Activated T-cell treated with anti-CD3 and anti-CD28 coated beads for 48 hours (primary cell): ENCODE measurements at regions not wholly inside any gene's neighbourhood (a gene's known extent, or its start where the extent isn't known, plus 50 kb on each side); places are given as distances from the start of the nearest gene placed in this dataset.
"Not testable (repeated sequence)": the region's sequence is repeated elsewhere in the genome, so short reads cannot be mapped to it uniquely, and the experiment has no call there.

ENCODE experiments used
- DNase-seq: peaks from one replicate; pipeline ENCODE4 v3.0.0-alpha.2; 2020; ENCODE audit warnings: low read depth

DNA sequence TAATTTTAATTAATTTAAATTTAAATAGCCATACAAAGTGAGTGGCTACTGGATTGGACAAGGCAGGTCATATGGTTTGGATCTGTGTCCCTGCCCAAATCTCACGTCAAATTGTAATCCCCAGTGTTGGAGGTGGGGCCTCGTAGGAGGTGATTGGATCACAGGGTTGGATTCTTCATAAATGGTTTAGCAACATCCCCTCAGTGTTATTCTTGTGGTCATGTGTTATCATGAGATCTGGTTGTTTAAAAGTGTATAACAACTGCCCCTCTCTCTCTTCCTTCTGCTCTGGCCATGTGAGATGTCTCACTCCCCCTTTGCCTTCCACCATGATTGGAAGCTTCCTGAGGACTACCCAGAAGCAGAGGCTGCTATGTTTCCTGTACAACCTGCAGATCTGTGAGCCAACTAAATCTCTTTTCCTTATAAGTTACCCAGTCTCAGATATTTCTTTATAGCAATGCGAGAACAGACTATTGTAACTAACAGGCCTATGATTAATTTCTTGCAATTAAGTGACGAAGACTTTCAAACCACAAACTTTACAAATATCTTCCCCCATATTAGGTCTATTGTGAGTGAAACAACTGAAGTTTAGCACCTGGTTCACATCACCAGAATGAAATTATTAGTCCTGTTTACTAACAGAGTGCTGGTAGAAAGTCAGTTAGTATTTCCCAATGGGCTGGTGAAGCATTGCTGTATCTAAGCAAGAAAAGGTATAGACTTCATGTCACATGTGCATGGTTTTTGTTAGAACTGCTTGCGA, 60.0 kb upstream of the TNFAIP3 start:
- DNase-seq = no peak

DNA sequence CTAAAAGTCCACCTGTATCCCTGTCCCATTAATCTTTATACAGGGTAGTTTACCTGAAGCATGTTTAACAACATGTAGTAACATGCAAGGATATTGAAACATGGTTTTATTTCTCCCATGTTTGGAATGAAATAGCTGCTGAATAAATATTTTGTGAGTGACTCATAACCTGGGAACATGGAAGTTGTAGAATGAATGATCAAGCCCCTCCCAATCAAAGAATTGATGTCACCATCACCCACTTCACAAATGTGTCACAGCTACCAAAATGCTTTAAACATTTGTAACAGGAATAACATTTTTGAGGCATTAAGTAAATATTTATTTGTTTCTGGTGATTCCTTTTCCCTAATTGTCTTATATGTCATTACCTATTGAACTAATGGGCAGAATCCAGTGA, 58.9 kb upstream of the TNFAIP3 start:
- DNase-seq = no peak

DNA sequence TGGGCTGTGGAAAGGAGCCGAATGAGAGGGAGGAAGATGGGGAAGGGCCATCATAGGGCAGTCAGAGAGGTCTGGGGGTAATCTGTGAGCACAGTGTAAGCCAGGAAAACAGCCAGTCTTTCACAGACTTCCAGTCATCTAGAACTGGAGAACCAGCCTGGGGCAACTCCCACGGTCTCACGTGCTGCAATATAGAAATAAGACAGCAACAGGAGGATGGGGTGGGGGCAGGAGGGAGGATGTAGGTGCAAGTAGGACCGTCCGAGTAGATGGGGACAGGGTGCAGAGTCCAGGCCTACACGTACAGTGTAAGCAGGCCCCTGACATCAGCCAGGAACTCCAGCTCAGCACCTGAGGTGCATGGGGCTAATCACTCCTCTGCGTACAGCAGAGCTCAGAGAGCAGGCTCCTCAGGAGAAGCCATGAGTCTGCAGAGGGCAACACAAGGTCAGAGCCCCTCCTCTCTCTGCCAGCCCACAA, 58.2 kb upstream of the TNFAIP3 start:
- DNase-seq = no peak

DNA sequence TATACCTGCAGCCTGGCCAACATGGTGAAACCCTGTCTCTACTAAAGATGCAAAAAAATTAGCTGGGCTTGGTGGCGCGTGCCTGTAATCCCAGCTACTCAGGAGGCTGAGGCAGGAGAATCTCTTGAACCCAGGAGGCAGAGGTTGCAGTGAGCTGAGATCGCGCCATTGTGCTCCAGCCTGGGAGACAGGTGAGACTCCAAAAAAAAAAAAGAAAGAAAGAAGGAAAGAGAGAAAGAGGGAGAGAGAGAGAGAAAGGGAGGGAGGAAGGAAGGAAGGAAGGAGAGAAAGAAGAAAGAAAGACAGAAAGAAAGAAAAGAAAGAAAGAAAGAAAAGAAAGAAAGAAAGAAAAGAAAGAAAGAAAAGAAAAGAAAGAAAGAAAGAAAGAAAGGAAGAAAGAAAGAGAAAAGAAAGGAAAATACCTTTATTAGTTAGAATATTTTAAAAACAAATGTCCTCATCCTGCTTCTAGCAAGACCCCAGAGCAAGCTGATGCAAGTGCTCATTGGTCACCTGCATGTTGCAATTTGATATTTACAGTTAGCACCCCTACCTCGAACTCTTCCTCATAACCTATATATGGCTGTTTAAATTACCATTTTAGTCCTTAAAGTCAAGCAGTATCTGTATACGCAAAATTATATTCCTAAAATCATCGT, 57.0 kb upstream of the TNFAIP3 start:
- DNase-seq = not testable (repeated sequence)

DNA sequence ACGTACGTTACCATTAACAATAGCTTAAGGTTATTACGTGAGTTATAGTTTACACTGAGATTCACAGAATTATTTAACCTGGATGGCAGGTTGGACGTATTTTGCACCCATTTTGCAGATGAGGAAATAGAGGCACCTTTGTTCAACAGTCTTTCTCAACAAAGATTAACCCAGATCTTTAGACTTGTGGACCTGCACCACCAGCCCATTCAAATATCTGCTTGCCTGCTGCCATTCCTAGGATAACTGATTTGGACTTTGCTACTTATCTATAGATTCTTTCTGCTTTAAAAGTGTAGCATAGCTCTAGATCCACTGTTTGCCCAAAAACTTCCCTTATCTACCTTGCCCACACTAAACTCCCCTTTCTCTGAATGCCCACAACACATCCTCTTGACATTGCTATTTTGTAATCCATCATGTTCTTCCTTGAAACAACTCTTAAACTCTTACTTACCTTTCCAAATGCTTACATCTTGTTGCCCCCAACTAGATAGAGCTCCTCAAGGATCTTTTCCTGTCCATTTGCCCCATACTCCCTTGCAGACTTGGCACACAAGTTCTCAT, 56.4 kb upstream of the TNFAIP3 start:
- DNase-seq = no peak

DNA sequence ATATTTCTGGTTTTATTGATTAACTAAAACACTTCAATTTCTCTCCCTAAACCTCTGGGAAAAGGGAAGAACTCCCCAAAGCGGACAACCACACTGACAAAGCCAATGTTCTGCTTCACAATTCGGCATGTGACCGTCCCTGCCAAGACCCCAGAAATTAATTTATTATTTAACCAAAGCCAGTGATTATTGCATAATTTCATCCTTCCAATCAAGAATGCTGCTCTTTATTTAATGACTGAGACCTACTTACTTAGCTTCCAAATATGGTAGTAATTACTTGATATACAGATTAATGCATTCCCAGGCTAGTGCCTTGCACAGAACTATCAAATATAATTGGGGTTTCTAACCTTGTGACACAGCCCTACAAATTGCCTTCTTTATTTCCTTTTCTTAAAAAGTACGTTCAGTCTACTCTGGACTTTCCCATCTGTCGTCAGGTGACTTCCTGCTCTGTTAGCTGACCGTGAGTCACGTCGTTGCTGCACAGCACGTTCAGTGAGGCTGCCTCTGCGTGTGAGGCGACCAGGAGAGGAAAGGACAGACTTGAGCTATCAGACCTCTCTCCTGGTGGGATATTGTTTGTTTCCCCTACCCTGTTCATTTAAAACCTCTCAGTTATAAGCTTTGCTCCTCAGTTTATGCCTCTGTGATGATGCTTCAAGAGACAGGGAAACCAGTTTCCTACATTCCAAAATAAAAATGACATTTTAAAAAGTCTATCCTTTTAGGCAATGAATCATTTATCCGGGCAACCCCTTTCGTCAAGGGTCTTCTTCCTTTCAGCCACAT, 55.7 kb upstream of the TNFAIP3 start:
- peak; percentile 76 for DNase-seq

DNA sequence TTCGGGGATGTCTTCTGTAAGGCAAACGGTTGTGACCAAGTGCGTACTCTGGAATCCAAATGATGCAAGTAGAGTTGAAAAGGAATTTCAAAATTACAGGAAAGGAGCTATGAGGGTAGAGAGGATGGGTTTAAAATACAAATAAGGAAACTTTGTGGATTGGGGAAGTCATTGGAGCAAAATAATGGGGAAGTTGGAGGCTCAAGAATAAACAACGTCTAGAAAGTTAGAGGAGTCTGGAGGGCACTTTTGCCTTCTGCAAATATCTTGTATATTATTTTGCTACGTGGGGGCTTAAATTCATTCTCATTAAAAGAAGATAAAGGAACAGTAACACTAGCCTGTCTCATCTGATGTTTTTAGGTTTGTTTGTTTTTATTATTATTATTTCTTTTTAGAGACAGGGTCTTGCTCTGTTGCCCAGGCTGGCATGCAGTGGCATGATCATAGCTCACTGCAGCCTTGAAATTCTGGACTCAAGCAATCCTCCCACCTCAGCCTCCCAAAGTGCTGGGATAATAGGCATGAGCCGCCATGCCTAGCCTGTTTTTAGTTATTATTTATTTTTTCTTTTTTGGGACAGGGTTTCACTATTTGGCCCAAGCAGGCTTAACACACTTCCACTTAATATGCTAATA, 55.0 kb upstream of the TNFAIP3 start:
- DNase-seq = no peak

DNA sequence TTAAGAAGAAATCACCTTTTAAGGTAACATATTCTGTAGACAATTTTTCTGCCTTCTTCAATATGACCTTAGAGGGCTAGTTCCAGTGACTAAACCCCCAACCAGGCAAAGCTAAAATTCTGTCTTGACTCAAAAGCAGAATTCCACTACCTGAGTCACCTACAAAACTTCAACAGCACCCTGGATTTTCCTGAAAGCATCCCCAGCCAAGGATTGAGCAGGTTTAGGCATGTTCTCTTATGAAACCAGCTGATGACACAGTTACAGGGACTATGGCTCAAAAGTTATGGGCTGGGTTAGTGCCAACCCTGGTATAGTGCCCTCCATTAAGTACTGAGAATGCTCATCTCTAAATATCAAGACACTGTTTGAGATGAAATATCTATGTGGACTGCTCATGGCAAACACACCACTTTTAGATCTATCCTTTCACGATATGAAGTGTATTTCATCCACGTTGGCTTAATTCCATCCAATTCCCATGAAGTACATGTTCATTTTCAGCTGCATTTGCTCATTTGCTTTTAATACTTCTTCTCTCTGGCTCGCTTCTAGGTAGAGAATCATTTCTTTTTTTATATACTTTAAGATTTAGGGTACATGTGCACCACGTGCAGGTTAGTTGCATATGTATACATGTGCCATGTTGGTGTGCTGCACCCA, 53.6 kb upstream of the TNFAIP3 start:
- DNase-seq = no peak

DNA sequence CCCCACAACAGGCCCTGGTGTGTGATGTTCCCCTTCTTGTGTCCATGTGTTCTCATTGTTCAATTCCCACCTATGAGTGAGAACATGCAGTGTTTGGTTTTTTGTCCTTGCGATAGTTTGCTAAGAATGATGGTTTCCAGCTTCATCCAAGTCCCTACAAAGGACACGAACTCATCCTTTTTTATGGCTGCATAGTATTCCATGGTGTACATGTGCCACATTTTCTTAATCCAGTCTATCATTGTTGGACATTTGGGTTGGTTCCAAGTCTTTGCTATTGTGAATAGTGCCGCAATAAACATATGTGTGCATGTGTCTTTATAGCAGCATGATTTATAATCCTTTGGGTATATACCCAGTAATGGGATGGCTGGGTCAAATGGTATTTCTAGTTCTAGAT, 53.0 kb upstream of the TNFAIP3 start:
- DNase-seq = not testable (repeated sequence)

DNA sequence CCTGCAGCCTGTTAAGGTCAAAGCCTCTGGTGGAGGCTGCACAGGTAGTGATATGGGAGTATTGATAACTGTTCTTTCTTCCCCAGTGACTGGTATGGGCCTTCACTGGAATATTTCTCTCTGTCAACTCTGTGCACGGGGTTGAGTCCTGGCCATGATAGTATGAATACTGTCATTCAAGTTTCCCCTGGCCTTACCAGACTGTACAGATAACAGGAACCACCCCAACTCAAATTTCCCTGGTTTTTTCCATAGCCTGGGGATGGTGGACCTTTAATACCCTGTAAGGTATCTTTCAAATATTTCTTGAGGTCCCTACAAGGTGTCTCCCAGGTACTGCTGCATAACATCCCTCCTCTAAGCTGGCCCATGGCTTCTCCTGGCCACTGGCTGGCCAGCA, 51.4 kb upstream of the TNFAIP3 start:
- DNase-seq = no peak

DNA sequence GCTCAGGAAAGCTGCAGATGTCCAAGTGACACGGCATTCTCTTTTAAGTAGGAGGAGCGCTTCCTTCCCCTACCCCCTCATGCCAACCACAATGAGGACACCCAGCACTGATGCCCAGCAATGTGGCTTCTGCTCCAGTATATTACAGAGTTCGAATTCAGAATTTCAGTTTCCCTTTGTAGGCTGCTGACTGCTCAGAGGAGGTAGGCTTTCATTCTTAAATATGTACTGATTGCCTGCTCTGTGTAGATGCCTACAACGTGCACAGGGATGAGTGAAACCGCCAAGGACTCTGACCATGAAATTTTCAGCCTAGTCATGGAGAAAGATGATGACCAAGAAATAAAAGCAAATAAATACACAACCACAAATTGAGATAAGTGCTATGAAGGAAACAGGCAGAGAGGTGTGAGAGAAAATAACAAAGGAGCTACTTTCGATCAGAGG, 50.9 kb upstream of the TNFAIP3 start:
- DNase-seq = no peak

DNA sequence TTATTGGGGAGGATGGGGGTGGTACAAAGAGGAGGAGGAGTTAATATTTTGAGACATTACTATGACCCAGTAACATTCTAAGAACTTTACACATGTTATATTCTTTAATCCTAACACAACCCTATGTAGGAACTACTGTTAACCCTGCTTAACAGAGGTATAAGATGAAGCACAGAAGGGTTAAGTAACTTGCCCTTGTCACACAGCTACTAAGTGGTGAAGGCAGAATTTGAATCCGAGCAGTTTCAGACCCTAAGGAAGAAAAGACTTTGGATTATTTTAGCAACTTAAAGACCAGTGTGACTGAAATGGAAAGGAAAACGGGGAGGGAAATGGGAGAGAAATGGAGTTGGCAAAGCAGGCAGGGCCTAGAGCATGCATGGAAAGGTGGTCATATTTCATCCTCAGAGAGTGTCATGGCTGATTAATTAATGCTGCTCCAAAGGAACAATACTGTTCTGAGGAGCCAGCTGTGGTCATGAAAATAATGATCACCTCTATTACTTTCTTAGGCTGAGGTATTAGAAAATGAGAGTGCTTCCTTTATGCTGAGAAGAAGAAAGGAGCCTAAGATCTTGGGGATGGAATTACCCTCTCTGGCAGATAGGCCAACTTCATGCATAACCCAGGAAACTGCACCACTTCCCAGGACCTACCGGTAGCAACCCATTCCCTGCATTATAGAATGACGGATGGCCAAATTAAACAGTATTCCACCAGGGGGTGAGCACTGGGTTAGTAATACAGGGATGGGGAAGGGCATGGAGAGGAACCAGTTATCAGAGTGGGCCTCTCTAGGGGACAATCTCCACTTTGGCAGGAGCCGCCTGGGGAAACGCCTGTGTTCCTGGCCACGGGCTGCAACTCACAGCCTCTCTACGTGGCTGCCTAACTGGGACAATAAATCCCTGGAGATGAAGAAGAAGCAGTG, 50.1 kb upstream of the TNFAIP3 start:
- DNase-seq = no peak
